Fibroblast of lung (primary cell): ENCODE measurements at regions not wholly inside any gene's neighbourhood (a gene's known extent, or its start where the extent isn't known, plus 50 kb on each side); places are given as distances from the start of the nearest gene placed in this dataset.

Experiments used
- DNase-seq, 2 donors: peaks; one replicate each; pipeline versions ENCODE4 v3.0.0 to v3.0.0-alpha.2; 2010; ENCODE audit warnings: low read depth in 2 of 2
- H2AFZ ChIP-seq: 2 replicates; pipeline ENCODE4 v1.5.1; 2012; ENCODE audit warnings: low read length, control low read depth, inconsistent platforms
- H3K27ac ChIP-seq: 2 replicates; pipeline ENCODE4 v1.5.1; 2011; ENCODE audit warnings: low read length, control low read depth; ENCODE audit not compliant: insufficient read depth
- H3K27me3 ChIP-seq: 2 replicates; pipeline ENCODE4 v1.5.1; 2011; ENCODE audit warnings: mild to moderate bottlenecking, low read length; ENCODE audit not compliant: control insufficient read depth, insufficient read depth
- H3K36me3 ChIP-seq: 2 replicates; pipeline ENCODE4 v1.5.1; 2011; ENCODE audit warnings: low read length; ENCODE audit not compliant: control insufficient read depth, insufficient read depth
- H3K4me1 ChIP-seq: 2 replicates; pipeline ENCODE4 v1.5.1; 2011; ENCODE audit warnings: low read length; ENCODE audit not compliant: control insufficient read depth, insufficient read depth; ENCODE audit errors: extremely low read depth
- H3K4me2 ChIP-seq: 2 replicates; pipeline ENCODE4 v1.5.1; 2011; ENCODE audit warnings: low read length, control low read depth; ENCODE audit not compliant: insufficient read depth; ENCODE audit errors: extremely low read depth
- H3K4me3 ChIP-seq, 4 experiments: fragments of 200-600 bp in 1 of 4; sonication (generic) in 1 of 4; replicated peaks in 1 of 4; 2 replicates each; pipeline ENCODE4 v1.5.1; 2011 to 2016; ENCODE audit warnings: low read length in 4 of 4, low read depth in 3 of 4, mild to moderate bottlenecking in 3 of 4, control low read depth in 2 of 4, inconsistent platforms in 1 of 4, mixed read lengths in 1 of 4; ENCODE audit not compliant: insufficient read depth in 1 of 4; ENCODE audit errors: control extremely low read depth in 1 of 4
- H3K79me2 ChIP-seq: 2 replicates; pipeline ENCODE4 v1.5.1; 2012; ENCODE audit warnings: mild to moderate bottlenecking, low read length, inconsistent platforms; ENCODE audit not compliant: control insufficient read depth, insufficient read depth
- H3K9ac ChIP-seq: 2 replicates; pipeline ENCODE4 v1.5.1; 2011; ENCODE audit warnings: mild to moderate bottlenecking, low read length, control low read depth; ENCODE audit not compliant: insufficient read depth
- H3K9me3 ChIP-seq: 2 replicates; pipeline ENCODE4 v1.5.1; 2012; ENCODE audit warnings: low read depth, low read length; ENCODE audit not compliant: control insufficient read depth, insufficient read depth
- H4K20me1 ChIP-seq: 2 replicates; pipeline ENCODE4 v1.5.1; 2011; ENCODE audit warnings: low read length; ENCODE audit not compliant: control insufficient read depth, insufficient read depth; ENCODE audit errors: extremely low read depth
- EZH2 ChIP-seq: IDR thresholded peaks from 2 replicates; pipeline ENCODE4 v1.5.1; 2012; ENCODE audit warnings: low read length, control low read depth, mild to moderate bottlenecking; ENCODE audit errors: missing control alignments
- TF ChIP-seq, protein P1 (sequence below), 2 donors: IDR thresholded peaks in 1 of 2; conservative IDR thresholded peaks in 1 of 2; 1 replicate in 1 of 2; 2 replicates in 1 of 2; pipeline ENCODE4 v1.5.1; 2011 to 2012; ENCODE audit warnings: low read length in 2 of 2, control low read depth in 1 of 2, inconsistent platforms in 1 of 2, low read depth in 1 of 2, mild to moderate bottlenecking in 1 of 2

- Histone ChIP-seq H3K4me3 (no peak overlapping the region), H4K20me1 (no peaks in the 10 kb centered on the region), H3K79me2 (no peaks in the 10 kb centered on the region), H3K27me3 (no peaks in the 10 kb centered on the region), H2AFZ (no peak overlapping the region), H3K4me1 (no peaks in the 10 kb centered on the region), H3K9me3 (no peaks in the 10 kb centered on the region), H3K4me2 (no peak overlapping the region), H3K9ac (no peak overlapping the region), H3K27ac (no peak overlapping the region), H3K36me3 (no peaks in the 10 kb centered on the region)
- no peak for DNase-seq
- no peak for TF ChIP-seq EZH2
- TF ChIP-seq, protein P1, sequence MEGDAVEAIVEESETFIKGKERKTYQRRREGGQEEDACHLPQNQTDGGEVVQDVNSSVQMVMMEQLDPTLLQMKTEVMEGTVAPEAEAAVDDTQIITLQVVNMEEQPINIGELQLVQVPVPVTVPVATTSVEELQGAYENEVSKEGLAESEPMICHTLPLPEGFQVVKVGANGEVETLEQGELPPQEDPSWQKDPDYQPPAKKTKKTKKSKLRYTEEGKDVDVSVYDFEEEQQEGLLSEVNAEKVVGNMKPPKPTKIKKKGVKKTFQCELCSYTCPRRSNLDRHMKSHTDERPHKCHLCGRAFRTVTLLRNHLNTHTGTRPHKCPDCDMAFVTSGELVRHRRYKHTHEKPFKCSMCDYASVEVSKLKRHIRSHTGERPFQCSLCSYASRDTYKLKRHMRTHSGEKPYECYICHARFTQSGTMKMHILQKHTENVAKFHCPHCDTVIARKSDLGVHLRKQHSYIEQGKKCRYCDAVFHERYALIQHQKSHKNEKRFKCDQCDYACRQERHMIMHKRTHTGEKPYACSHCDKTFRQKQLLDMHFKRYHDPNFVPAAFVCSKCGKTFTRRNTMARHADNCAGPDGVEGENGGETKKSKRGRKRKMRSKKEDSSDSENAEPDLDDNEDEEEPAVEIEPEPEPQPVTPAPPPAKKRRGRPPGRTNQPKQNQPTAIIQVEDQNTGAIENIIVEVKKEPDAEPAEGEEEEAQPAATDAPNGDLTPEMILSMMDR (conservative IDR thresholded peaks at IDR 0.05 in 1 of 2, IDR thresholded peaks at IDR 0.05 in 1 of 2; ENCODE audit: low read depth in 1 of 2, low read length in 2 of 2) = no peak
Measured at GRCh38 chr5:106417163-106417562, 1253.6 kb downstream of the EFNA5 start.

DNA sequence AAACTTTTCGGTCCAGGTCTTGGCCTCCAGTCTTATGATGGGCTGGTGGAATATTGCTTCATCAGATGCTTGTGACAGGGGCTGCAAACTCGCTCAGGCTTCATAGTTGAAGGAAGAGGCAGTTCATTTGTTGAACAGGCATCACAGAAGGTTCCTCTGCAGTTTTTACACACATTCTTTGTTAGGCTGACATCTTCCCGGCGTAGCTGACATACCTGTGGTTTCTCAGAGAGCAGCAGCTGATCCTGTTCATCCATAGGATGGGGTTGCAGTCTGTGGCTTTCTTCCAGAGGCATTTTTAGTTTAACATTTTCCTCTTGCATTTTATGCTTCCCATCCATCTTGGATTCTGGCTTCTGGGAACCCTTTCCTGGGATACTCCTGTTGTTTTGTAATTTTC lies 1255.2 kb downstream of the EFNA5 start:
- H2AFZ ChIP-seq = no peak overlapping the region
- no peaks in the 10 kb centered on the region for H3K36me3 ChIP-seq
- no peaks in the 10 kb centered on the region for H4K20me1 ChIP-seq
- H3K4me3 ChIP-seq = no peak overlapping the region
- no peaks in the 10 kb centered on the region for H3K9me3 ChIP-seq
- H3K79me2 ChIP-seq = no peaks in the 10 kb centered on the region
- TF ChIP-seq, protein P1 (conservative IDR thresholded peaks at IDR 0.05 in 1 of 2, IDR thresholded peaks at IDR 0.05 in 1 of 2; ENCODE audit: low read depth in 1 of 2, low read length in 2 of 2) = no peak
- no peak for TF ChIP-seq EZH2
- H3K27me3 ChIP-seq = no peaks in the 10 kb centered on the region
- H3K4me1 ChIP-seq = no peaks in the 10 kb centered on the region
- H3K27ac ChIP-seq = no peak overlapping the region
- H3K4me2 ChIP-seq = no peak overlapping the region
- no peak overlapping the region for H3K9ac ChIP-seq
- peak; percentile 79 to 95 for DNase-seq

DNA sequence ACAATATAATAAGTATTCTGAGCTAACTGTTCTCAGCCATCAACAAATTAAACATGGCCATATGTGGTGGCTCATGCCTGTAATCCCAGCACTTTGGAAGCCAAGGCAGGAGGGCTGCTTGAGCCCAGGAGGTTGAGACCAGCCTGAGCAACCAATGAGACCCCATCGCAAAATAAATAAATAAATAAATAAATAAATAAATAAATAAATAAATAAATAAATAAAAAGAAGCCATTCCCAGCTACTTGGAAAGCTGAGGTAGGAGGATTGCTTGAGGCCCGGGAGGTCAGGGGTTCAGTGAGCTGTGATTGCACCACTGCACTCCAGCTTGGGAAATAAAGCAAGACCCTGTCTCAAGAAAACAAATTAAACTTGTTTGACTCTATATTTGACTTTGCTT lies 1256.4 kb downstream of the EFNA5 start:
- Histone ChIP-seq H3K27me3 (no peaks in the 10 kb centered on the region), H3K4me2 (no peak overlapping the region), H3K4me3 (no peak overlapping the region), H3K27ac (no peak overlapping the region), H2AFZ (no peak overlapping the region), H3K9me3 (no peaks in the 10 kb centered on the region), H3K79me2 (no peaks in the 10 kb centered on the region), H4K20me1 (no peaks in the 10 kb centered on the region), H3K4me1 (no peaks in the 10 kb centered on the region), H3K36me3 (no peaks in the 10 kb centered on the region), H3K9ac (no peak overlapping the region)
- TF ChIP-seq, protein P1 (conservative IDR thresholded peaks at IDR 0.05 in 1 of 2, IDR thresholded peaks at IDR 0.05 in 1 of 2; ENCODE audit: low read depth in 1 of 2, low read length in 2 of 2) = no peak
- no peak for TF ChIP-seq EZH2
- no peak for DNase-seq
